COLO668 (cell line): ENCODE measurements at regions not wholly inside any gene's neighbourhood (a gene's known extent, or its start where the extent isn't known, plus 50 kb on each side); places are given as distances from the start of the nearest gene placed in this dataset.

Experiments
- DNase-seq: peaks from one replicate; lab custom pipeline; 2025; ENCODE audit not compliant: unreplicated experiment; lab: John Stamatoyannopoulos, UW

- no peak for DNase-seq
Observed at GRCh38 chr6:156082012-156082411, 626.4 kb upstream of the NOX3 start.

DNA sequence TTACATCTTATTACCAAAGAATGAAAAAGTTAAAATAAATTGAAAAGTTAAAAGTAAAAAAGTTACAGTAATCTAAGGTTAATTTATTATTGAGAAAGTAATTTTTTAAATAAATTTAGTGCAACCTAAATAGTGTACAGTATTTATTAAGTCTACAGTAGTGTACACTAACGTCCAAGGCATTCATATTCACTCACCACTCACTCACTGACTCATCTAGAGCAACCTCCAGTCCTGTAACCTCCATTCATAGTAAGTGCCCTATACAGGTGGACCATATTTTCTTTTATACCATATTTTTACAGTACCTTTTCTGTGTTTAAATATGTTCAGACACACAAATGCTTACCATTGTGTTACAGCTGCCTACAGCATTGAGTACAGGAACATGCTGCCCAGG, 624.7 kb upstream of the NOX3 start:
- no peak for DNase-seq

DNA sequence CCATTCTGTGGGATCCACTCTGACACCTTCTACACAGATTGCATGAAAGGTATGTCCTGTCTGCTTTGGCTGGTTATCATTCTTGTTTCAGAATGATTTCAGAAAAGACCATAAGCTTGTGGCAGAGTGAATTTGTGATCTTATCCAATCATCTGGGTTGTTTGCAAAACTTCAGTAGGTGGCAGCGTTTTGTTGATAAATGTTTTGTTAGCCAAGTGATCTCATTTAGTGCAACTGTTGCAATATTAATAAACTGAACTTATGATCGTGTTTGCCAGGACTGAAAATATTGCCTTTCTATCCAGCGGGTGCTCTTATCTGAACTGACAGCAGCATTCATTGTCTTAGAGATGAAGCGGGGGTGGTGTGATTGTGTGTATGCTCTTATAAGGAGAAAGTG, 613.2 kb upstream of the NOX3 start:
- DNase-seq, result no peak

DNA sequence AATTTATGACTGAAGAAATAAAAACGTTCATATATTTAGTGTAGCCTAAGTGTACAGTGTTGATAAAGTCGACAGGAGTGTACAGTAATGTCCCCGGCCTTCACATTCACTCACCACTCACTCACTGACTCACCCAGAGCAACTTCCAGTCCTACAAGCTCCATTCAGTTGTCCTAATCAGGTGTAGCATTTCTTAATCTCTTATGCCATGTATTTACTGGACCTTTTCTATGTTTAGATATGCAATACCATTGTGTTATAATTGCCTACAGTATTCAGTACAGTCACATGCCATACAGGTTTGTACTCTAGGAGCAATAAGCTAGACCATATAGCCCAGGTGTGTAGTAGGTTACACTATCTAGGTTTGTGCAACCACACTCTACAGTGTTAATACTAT, 610.2 kb upstream of the NOX3 start:
- no peak for DNase-seq

DNA sequence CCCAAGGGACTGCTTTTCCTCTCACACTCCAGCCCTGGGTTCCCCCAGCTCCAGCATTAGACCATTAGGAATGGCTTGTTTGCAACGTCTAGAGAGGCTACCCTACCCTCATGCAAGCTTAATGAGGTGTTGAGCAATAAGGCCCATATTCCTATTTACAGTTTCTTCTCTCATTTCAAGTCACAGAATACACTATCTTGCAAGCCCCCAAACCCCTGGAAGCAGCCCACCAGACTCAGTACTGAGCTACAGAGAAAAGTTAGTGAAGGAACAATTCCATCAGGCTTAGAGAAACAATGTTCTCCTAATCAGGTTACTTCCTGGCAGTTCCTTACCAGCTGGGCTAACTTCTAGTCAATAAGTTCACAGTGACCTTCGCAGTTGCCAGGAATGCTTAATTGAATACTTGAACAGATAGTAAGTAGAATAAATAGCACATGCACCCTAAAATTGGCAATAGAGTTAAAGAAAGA, 606.5 kb upstream of the NOX3 start:
- DNase-seq, result no peak

DNA sequence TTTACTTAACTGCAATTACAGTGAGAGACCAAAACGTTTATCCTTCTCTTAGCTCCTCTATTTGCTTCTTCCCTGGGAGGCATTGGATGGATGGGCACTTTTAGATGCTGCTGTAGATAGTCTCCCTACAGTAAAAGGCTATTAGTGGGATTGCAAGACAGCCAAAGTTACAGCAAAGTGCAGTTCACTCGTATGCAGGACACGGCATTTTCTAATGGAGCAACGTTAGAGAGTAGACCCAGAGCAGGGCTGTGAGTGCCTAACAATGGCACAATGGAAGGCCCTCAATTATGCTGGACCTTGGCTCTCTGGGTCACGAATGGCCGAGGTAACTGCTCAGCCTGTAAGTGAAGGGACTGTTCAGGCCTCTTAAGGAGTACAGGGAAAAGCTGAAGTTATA, 605.8 kb upstream of the NOX3 start:
- DNase-seq, result no peak

DNA sequence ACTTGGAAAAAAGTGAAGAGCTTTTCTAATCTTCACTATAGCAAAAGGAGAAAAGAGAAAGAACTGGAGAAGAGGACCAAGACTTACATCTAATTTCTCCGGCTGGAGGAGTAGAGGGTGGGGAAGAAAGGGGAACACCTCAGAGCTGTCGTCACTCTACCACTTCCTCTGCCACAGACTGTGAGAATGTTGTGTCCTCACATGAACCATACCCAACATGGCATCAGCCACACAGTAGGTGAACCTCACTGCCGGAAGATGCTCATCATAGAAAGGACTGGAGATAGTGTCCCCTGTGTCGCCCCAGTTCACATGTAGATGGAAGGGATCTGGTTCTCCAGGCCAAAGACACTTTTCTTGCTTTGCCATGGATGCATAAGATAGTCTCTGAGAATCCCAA, 604.4 kb upstream of the NOX3 start:
- DNase-seq, result no peak

- no peak for DNase-seq
Observed at GRCh38 chr6:156058356-156058755, 602.7 kb upstream of the NOX3 start.

- DNase-seq, result no peak
Observed at GRCh38 chr6:156057869-156058268, 602.2 kb upstream of the NOX3 start.

DNA sequence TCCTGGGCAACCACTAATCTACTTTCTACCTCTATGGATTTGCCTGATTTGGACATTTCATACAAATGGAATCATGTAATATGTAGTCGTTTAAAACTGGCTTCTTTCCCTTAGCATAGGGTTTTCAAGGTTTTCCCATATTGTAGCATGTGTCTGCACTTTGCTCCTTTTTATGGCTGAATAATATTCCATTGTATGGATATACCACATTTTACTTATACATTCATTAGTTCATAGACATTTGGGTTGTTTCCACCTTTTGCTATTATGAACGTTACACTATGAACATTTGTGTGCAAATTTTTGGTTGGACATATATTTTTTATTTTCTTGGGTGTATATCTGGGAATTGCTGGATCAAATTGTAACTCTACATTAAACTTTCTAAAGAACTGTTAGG, 600.4 kb upstream of the NOX3 start:
- DNase-seq, result no peak

DNA sequence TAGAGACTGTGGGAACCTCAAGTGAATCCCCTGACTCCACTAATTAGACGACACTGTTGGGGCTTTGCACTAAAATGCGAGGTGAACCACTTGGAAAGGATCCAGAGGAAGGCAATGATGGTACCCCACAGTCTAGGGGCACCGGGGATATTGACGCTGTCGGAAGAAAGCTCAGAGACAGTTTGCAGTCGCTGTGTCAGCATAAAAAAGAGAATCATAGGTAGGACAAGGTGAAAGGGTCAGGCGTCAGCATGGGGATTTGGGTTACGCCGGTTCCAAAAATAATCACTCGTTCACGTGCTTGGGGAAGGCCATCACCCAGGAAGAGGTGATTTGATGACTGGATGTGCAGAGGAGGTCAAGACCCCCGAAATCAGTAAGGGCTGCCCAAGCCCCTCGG, 598.0 kb upstream of the NOX3 start:
- DNase-seq, result no peak

DNA sequence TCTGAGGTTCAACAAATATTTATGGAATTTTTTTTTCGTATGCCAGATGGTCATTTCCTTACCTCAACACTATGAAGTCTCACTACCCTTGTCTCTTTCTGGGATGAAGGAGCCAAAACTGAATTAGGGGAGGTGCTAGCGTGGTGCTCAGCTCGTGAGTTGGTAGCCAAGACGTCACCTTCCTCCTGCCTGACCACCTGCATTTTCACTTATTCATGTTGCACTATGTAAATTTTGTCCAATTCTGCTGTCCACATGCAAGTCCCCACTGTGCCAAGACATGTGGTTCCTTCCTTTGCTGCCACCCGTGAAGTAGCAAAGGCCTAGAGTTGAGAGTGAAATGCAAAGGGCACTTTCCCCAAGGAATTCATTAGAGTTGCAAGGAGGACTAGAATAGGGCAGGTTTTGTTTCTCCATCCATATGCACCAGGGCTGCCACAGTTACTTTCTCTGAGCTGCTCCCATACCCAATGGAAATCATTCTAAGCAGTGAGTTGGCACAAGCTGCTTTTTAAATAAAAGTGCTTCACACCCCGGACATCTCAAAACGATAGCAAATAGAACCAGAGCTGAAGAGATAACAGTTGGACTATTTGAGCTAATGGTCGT, 591.3 kb upstream of the NOX3 start:
- DNase-seq, result no peak

DNA sequence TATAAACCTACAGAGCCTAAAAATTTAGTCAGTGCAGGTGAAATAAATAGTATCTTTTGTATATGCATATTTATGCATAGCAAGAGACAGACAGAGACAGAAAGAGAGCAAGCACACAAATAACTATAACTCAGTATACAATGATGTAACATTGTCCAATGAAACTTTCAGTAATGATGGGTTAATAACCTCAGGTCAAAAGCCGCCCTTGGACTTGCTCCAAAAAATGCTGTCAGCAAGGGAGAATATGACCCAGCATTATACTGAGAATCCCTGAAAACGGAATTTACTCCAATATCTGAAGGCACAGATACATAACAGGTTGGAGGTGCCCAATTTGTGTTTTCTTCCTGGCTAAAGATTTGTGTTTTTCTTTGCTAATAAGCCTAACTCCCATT, 590.6 kb upstream of the NOX3 start:
- no peak for DNase-seq

DNA sequence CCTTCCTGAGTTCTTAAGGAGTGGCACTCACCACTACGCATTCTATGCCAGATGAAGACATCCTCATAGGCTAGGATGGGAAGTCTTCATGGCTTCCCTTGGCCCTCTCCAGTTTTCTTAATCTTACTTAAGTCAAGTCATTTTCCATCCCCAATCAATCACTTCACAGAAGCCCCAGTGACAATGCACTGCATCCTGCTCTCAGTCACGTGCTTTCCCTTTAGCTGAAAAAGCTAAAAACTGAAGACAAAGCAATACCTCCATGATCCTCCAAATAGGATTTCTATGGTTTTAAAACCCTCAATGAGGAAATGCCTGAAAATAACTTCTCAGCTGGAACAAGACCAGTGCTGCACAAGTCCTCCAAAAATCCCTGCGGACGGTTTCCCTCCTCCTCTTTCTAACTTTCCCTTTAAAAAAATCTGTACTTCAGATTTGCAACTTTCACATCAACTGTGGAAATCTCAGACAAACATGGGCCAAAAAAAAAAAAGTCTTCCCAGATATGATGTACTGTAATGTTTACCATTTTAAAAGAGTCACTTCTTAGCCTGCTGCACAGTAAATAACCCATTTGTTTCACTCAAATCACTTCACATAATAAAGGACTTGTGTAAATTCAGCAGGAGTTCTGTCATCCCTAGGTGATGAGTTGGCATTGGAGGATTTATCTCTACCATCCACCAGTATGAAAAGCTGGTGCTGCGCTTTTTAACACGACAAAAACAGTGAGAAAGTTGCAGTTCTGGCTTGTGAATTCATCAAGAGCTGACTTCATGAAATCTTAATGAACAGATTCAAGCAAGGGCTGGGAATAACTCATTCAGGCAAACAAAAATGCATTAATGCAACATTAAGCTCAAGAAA, 590.0 kb upstream of the NOX3 start:
- DNase-seq, result no peak

DNA sequence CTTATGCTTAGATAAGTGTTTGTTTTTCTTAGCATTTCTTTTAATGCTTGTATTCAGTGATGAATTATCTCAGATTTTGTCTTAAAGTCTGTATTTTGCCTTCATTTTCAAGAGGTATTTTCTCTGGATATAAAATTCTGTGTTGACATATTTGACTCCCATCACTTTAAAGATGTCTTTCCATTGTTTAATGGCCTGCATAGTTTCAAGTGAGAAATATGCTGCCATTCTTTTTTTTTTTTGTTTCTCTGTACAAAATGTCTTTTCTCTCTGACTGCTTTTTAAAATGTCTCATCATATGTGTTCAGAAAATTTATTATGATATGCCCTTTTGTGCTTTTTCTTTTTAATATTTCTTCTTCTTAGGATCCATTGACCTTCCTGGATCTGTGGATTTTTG, 578.0 kb upstream of the NOX3 start:
- DNase-seq, result no peak

DNA sequence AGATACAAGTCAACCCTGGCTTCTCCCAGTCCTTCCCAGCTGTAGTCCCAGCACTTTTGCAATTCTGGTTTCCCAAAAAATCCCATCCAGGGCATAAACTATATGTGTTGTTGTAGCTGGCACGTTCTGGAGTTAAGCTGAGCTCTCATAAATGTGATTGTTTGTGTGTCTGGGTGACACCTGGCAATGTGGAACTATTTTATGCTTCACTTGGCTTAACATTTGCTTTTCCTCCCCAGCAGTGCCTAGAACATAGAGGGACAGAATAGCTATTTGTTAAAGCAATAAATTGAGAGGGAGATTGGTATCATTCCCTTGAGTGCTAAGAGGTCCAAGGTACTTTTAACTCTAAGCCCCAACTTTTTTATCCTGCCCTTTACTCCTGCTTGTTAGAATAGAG, 575.9 kb upstream of the NOX3 start:
- no peak for DNase-seq

DNA sequence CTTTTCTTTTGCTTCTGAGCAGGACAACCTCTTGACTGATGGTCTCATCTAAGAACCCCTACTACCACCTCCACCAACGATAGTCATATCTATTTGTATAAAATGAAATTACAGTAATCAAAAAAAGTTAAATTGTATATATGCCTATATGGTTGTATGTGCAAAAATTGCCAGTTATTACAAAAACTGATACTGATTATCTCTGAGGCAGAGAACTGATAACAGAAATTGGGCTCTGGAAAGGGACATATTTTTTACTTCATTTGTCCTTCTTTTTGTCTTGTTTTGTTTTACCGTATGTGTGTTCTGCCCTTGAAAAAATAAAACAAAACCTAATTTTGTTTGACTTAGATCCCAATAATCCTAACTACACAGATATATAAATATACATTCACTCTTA, 574.4 kb upstream of the NOX3 start:
- DNase-seq, result no peak

DNA sequence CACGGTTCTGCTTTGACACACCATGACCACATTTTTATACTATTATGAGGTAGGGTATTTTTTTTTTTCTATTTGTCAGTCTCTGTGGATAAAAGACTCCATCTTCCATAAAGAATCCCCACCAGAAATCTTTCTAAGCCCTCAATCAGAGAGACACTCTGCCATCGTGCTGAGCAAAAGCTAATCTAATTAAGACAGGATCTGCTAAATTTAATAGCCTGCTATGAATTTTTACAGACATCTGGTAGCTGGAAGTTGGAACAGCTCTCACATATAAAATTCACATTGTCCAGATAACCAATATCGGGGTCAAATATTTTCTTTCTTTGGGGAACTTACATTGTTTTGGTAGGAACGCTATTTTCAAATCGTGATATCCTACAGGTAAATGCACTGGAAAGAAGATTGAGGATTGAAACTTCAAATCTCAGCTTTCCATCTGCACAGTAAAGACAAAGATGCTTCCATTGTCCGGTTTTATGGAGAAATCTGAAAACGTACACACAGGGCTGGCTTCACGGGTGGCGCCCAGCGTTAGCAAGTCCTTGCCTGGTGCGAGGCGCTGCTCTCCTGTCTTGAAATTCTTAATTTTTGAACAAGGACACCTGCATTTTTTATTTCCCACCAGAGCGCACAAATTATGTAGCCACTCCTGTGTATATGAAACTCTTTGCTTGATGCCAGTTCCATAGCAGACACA, 573.8 kb upstream of the NOX3 start:
- no peak for DNase-seq

- DNase-seq, result no peak
Observed at GRCh38 chr6:156028335-156029131, 572.9 kb upstream of the NOX3 start.

DNA sequence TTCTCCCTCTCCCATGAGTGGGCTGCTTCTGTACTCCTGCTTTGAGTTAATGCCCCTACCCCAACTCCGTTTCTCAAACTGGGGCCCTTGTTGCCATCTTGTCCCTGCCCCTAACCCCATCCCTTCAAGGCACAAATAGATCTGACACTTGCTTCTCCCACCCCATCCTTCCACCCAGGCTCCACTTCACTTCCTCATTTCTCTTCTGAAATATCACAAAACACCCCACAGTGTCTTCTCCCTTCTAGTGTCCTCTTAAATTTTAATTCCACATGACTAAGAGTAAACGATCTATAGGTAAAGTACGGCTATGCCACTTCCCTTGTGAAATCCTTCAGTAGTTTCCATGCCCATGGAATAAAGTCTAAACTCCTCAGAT, 571.6 kb upstream of the NOX3 start:
- DNase-seq, result no peak

DNA sequence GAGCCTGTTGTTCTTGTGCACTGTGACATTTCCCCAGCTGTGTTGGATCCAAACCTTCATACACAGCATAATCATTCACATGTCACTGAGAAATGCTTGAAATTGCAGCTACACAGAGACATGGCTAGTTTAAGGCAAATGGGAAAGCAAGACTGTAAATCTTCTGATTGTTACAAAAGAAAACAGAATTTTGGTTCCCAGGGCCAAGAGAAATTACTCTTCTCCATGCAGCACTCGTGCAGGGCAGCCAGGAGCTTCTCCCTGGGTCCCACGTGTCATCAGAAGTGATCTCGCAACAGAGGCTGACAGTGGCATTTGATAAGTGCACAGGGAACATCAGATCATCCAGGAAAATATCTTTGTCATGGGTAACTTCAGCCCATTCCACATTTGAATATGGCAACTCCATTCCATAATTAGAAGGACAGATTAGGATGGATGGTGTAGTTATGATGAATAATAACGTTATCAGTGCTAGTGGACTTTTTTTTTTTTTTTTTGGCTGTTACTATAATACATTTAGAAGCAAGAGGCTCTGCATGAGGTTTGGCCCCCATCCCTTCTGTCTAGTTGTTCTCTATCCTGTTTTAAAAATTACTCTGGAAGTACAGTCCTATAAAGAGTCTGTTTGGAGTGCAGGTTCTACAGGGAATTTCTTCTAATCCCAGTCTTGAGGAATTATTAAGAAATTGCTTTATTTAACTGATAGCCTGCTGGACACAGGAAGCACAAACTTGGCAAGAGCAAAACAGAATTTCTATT, 571.0 kb upstream of the NOX3 start:
- DNase-seq, result no peak
